GM18873 (cell line): ENCODE measurements at regions not wholly inside any gene's neighbourhood (a gene's known extent, or its start where the extent isn't known, plus 50 kb on each side); places are given as distances from the start of the nearest gene placed in this dataset.

Experiments
- ATAC-seq: cut with Tn5 transposase; IDR thresholded peaks from one replicate; pipeline ENCODE4 v1.9.1; 2021; ENCODE audit warnings: mild to moderate bottlenecking, moderate library complexity, moderate number of reproducible peaks; ENCODE audit not compliant: unreplicated experiment, low FRiP score

DNA sequence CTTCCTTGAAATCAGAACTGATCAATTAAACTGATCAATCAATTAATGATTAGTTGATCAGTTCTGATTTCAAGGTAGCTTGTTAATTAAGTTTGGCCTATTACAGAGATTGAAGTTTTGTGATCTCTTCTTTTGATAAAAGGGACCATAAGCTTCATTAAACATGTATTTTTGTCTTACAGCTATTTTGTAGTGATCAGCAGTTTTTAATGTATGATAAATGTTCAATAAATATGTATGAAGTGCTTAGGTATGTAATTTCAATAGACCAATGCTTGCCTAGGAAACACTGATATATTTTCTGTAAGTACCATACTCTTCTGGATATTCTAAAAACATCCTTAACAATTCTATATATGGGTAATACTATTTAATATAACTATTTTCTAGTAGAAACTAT, 569.6 kb downstream of the BRINP3 start:
- no peak for ATAC-seq

DNA sequence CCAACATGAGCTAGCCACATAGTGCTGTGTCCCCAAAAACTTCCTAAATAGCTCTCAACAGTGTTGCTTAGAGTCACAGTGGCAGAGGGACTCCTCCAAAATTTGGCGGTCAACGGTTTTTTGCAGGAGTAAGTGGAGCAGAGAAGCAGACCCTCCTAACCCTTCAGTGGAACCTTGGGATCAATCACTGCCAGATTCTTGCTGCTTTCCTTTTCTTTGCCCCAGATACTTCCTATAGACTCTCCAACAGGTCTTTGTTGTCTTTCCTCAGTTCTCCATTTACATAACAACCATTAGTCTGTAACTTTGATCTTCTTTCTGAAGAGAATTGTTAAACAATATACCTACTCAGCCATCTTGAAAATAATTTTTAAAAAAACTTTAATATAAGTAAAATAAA, 556.1 kb downstream of the BRINP3 start:
- ATAC-seq = no peak

DNA sequence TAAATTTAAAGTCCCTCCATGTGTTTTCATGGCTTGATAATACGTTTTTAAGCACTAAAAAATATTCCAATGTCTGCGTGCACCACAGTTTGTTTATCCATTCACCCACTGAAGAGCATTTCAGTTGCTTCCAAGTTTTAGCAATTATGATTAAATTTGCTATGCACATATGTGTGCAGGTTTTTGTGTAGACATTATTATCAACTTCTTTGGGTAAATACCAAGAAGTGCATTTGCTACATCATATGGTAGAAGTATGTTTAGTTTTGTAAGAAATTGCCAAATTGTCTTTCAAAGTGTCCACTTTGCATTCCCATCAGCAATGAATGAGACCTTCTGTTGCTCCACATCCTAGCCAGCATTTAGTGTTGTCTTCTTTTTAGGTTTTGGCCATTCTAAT, 550.0 kb downstream of the BRINP3 start:
- no peak for ATAC-seq

DNA sequence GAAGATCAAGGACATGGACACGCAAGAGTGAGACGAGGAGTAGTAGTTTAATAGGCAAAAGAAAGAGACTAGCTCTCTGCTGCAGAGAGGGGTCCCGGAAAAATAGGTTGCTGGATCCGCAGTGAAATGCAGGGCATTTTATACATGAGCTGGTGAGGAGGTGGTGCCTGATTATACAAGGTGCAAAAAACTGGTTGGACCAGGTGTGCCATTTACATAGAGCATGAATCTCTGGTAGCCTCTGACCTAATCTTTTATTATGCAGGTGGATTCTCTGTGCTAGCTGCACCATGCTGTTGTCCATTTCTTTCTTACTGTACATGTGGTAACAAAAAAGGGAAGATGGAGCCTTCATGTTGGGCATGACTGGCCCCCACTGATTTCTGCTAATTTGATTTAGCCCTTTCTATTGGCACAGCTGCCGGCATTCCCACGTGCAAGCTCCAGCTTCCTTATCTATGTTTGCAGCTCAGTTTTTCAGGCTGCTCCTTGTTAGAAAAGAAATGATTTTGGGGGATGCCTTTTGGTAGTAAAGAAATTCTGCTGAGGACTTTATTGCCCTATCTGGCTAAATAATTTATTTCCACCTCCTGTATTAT, 548.1 kb downstream of the BRINP3 start:
- no peak for ATAC-seq

DNA sequence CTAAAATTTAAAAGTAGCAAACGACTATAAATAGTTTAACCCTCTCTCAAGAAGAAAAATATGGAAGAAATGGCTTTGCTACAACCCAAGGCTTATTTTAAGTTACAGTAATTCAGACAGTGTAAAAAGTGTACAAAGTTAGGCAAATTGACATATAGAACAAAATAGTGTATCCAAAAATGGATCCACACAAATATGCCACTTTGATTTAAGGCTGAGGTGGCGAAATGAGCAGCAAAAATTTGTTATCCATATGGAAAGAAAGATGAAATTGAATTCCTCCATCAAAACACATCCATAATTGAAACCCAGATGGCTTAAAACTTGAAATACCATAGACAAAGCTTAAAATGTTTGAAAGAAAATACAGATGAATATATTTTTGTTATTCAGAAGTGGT, 540.8 kb downstream of the BRINP3 start:
- ATAC-seq = no peak

DNA sequence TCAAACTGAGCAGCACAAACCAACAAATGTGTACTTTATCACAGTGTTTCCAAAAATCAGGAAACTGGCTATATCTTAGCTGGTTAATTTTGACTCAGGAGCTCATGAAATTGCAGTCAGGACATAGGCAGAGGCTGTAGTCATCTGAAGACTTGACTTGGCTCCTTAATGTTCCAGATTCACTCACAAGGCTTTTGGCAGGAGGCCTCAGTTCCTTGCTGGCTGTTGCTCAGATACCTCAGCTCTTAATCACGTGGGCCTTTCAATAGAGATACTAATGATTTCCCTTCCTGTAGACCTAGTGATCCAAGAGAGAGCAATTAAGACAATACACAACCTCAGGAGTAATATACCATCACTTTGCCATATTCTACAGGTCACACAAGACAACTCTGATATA, 537.7 kb downstream of the BRINP3 start:
- ATAC-seq = no peak

DNA sequence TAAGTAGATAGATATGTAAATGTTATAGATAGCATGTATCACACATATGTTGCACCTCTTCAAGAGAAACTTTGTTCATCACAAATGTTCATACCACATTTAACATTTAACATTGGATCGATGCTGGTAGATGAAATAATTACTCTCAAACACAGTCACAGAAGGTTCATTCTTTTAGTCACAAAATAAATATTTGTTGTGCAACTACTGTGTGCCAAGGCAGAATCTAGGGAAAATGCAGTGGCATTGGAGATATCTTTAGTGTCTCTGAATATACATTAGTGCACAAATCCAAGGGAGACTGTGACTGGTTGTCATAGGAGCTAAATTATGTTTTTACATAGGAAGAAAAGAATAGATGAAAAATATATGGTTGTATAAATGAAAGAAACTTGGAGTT, 535.7 kb downstream of the BRINP3 start:
- no peak for ATAC-seq

DNA sequence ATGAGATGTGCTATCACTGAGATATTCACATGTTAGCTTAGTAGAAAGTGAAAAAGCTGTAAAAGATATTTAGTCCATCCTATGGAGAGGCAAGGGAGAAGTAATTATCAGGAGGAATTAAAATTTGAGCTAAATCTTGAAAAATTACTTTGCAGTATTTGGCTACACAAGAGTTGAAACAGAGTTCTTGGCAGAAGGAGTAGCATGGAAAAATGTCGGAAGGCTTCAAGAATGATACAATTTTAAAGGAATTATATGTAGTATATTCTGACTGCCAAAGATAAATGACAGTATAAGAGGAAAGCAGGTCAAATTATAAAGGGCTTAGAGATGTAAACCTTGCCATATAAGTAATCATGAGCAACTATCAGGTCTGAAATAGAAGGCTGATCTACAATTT, 518.9 kb downstream of the BRINP3 start:
- ATAC-seq = no peak

DNA sequence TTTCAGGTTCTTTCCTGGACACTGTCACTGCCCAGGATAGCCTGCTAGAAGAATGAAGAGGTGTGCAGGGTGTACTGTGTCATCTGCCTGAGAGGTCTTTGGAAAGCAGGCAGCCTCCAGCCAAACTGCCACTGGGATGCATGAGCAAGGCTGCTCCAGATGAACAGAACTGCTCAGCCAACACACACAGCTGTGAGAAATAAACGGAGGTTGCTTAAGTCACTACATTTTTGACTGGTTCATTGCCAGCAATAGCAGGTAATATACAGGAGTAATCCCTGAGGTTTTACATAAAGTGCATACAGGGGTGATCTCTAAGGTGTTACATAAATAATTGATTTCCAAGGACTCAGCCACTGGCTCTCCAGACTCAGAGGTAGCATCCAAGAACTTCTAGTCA, 516.9 kb downstream of the BRINP3 start:
- ATAC-seq = no peak

DNA sequence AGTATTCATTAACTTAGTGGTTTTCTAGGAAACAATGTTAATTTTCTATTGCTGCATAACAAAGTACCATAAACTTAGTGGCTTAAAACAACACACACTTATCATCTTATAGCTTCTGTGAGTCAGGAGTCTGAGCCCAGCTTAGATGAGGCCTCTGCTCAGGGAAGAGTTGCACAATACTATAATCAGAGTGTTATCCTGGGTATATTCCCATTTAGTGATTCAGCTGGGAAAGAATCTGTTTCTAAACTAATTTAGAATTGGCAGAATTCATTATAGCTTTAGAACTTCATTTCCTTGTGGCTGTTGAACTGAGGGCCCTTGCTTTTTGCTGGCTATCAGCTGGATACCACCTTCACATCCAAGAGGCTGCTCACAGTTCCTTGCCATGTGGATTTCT, 515.5 kb downstream of the BRINP3 start:
- ATAC-seq = no peak

DNA sequence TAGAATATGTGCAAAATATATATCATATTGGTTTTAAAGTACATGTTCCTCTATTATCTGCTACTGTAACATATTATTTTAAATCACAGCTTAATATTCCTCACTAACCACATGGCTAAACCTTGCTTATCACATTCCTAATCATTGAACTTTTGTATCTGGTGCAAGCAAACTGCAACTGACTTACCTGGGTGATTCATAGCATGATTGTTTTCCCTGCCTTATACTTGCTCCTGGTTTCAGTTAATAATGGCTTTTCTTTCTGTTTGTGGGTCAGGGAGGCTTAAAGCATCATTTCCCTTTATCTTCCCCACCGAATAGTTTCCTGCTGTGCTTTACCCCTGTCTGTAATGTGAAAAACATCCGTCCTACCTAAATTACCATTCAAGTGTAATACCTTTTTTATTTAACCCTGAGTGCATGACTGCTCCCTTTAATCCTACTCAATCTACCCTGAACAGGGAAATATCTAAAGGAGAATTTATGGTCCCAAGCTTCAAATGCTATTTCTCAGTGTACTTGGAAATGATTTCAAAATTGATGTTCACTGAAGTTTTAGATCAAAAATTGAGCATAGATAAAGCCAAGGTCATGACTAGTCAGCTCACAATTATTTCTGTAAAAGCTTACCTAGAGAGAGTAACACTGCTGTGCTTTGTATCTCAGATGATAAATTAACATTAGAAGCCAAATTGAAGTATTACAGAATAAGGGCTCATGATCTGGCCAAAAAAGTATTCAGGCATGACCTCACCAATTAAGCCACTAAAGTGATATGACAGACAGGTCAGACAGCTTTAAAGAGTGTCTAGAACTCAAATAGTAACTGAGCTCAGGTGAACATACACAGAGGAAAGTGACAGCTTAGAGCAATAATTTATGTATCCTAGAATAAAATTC, 507.1 kb downstream of the BRINP3 start:
- ATAC-seq = no peak

DNA sequence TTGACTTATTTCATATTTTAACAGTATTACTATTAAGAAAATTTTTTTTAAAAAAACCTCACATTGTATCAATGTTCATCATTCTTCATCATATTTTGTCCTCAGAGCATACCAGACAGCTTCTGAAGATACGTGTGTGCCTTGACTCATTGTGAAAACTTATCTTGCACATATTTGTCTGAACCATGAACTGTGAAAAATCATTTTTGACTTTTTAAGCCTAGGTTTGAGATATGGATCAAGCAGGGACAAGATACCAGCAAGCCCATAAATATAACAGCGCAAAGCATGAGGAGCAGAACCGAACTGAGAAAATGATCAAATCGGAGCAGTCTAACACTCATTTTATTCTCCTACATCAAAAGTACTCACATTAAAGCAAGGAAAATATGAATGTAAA, 506.0 kb downstream of the BRINP3 start:
- no peak for ATAC-seq

DNA sequence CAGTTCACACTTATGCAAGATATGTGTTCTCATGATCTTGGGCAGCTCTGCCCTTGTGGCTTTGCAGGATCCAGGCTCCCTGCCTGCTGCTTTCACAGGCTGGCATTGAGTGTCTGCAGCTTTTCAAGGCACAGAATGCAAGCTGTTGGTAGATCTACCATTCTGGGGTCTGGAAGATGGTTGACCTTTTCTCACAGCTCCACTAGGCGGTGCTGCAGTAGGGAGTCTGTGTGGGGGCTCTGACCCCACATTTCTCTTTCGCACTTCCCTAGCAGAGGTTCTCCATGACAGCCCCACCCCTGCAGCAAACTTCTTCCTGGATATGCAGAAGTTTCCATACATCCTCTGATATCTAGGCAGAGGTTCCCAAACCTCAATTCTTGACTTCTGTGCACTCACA, 500.5 kb downstream of the BRINP3 start:
- ATAC-seq = no peak

DNA sequence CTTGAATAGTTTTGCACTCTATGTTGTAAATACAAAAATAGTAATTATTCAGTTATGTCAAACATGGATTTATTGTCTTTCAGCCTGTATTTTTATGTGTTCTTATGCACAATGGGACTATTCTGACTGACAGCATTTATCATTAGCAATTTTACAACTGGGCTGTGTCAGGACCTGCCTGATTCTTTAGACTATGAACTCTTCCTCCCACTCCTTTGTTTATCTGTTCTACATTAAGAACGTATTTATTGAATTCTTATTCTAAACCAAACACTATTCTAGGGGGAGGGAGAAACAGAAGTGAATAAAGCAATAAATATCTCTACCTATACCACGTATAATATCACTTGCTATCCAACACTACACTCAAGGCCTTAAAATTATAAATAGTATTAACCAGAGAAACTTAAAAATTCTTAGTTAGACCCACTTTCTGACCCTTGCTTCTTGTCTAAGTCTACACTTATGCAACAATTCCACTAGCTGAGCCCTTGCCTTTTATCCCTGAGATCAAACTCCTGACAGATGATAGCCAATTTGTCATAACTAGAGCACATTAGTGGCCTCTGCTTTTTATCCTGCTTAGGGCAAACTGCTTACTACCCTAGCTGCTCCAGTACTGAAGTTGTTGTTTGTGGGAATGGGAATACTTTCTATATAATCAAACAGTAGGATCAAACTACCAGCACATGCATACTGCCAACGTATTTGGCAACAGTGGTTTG, 494.3 kb downstream of the BRINP3 start:
- ATAC-seq = no peak

DNA sequence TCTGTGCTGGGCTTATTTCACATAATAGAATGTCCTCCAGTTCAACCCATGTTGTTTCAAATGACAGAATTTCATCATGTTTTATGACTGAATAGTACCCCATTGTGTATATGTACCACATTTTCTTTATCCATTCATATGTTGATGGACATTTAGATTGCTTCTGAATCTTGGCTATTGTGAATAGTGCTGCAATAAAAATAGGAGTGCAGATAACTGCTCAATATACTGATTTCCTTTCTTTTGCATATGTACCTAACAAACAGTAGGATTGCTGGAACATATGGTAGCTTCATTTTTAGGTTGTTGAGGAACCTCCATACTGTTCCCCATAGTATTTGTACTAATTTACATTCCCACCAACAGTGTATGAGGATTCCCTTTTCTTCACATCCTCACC, 491.1 kb downstream of the BRINP3 start:
- no peak for ATAC-seq

DNA sequence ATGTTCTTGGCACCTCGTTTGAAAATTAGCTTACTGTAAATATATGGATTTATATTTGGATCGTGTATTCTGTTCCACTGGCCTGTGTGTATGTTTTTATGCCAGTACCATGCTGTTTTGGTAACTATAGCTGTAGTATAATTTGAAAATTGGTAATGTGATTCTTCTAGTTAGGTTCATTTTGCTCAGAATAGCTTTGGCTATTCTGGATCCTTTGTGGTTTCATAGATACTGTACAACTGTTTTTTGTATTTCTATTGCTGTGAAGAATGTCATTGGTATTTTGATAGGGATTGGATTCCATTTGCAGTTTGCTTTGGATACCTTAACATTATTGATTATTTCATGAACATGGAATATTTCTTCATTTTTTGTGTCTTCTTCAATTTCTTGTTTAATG, 490.2 kb downstream of the BRINP3 start:
- ATAC-seq = no peak

DNA sequence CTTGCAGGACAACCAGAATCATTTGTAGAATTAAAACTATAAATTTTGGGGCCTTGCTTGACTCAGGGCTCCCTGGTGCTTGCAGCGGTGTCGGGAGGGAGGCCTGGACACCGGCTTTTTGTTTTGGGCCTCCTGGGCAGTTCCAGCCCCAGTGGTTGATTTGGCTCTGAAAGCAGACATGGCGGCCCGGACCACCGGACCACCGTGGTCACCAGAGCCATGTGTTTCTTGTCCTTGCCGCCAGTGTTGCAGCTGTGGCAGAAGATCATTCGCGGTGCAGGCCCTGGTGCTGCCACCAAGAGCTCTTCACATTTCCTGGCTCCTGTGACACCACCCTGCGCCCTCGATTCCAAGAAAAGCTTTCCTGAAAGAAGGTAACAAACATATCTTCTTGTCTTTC, 484.8 kb downstream of the BRINP3 start:
- ATAC-seq = no peak

DNA sequence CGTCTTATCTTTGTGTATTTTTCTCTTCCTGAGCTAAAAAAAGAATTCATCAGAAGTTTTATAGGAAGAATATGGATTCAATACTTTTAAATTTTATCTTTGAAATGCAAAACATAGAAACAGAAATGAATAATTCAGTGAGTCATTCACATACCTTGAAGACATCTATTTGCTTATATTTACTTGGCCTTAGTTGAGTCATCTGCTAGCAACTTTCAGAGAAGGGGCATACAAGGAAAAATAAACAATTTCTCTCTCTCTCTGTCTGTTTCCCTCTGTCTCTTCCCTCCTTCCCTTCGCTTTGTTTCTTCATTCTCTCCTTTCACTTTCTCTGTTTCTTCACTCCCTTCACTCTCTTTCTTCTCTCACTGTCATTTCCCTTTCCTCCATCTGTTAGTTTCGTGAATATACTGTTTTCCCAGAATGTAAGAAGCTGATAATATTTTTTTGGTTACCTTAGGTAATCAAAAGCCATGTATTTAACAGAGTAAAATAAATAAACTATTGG, 477.2 kb downstream of the BRINP3 start:
- ATAC-seq = no peak

DNA sequence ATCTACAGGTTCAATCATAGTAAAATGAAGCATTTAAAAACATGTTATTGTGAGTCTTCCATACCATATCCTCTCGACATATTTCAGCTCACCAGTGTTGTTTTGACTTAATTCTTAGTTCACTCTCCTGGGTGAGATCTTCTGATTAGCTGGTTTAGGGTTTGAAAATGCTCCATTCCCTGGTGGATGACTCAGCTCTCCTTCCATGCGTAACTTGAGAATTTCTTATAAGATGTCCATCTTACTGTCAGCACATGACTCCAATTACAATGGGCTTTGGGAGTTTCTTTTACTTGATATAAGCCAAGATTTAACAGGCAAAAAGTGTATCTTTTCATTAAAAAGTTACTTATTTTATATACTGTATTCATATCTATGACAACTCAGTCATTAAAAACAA, 476.5 kb downstream of the BRINP3 start:
- ATAC-seq = no peak

DNA sequence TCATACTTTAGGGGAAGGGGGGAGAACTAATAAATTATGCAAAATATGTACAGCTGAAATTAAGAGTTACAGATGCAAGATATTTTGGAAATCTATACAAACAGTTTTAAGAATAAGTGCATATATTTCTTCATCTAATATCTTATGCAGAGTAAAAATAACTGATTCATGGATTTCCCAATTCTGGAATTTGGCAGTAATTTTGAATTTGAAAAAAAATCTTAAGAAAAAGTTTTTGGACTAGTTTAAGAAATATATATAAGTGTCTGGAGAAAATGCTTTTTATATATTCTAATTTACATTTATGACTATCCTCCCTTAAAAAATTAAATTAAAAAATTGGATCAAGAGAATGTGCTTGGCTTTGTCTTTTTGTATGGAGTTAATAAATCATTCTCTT, 474.3 kb downstream of the BRINP3 start:
- ATAC-seq = no peak

DNA sequence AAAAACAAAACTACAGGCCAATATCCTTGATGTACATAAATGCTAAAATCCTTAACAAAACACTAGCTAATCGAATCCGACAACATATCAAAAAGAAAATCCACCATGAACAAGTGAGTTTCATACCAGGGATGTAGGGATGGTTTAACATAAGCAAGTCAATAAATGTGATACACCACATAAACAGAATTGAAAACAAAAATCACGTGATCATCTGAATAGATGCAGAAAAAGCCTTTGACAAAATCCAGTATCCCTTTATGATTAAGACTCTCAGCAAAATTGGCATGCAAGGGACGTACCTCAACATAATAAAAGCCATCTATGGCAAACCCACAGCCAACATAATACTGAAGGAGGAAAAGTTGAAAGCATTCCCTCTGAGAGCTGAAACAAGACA, 466.1 kb downstream of the BRINP3 start:
- no peak for ATAC-seq
